CD8-positive, alpha-beta memory T cell (primary cell): ENCODE measurements at regions not wholly inside any gene's neighbourhood (a gene's known extent, or its start where the extent isn't known, plus 50 kb on each side); places are given as distances from the start of the nearest gene placed in this dataset.
"Not testable (repeated sequence)": the region's sequence is repeated elsewhere in the genome, so short reads cannot be mapped to it uniquely, and the experiment has no call there.

Source experiments
- CTCF ChIA-PET: fragments of 350-600 bp; sonication (Branson Sonifier 250); formaldehyde crosslinking; loops from one replicate; lab custom pipeline; 2021; ENCODE audit warnings: antibody characterized with exemption; lab: Charles Lee
- POLR2A ChIA-PET: fragments of 350-600 bp; sonication (Branson Sonifier 250); formaldehyde crosslinking; loops from one replicate; lab custom pipeline; 2021; ENCODE audit warnings: antibody characterized with exemption; lab: Charles Lee
- DNase-seq, 5 donors: peaks; one replicate each; pipeline versions ENCODE4 v3.0.0 to v3.0.0-alpha.2; 2020 to 2022; ENCODE audit warnings: mixed read lengths in 1 of 5
- H3K27ac ChIP-seq: one replicate; pipeline ENCODE4 v1.7.0; 2013; ENCODE audit warnings: low read depth, mild to moderate bottlenecking, low read length, moderate library complexity
- H3K27me3 ChIP-seq: 2 replicates; pipeline ENCODE4 v1.7.0; 2013; ENCODE audit warnings: low read length, mild to moderate bottlenecking; ENCODE audit not compliant: insufficient read depth, poor library complexity, severe bottlenecking
- H3K36me3 ChIP-seq: 2 replicates; pipeline ENCODE4 v1.7.0; 2013; ENCODE audit warnings: mild to moderate bottlenecking, low read length, moderate library complexity; ENCODE audit not compliant: insufficient read depth
- H3K4me1 ChIP-seq: 2 replicates; pipeline ENCODE4 v1.7.0; 2013; ENCODE audit warnings: mild to moderate bottlenecking, low read length, moderate library complexity; ENCODE audit not compliant: insufficient read depth
- H3K4me3 ChIP-seq: 2 replicates; pipeline ENCODE4 v1.7.0; 2013; ENCODE audit warnings: mild to moderate bottlenecking, low read length
- H3K9me3 ChIP-seq: 2 replicates; pipeline ENCODE4 v1.7.0; 2013; ENCODE audit warnings: mild to moderate bottlenecking, low read length
- H3K27ac Mint-ChIP-seq, 8 donors: one replicate each; pipeline ENCODE4 v1.8.0; 2020 to 2021; ENCODE audit warnings: mixed read lengths in 8 of 8, mild to moderate bottlenecking in 6 of 8, inconsistent platforms in 3 of 8, moderate library complexity in 3 of 8
- H3K27me3 Mint-ChIP-seq, 2 donors: one replicate each; pipeline ENCODE4 v1.8.0; 2020 to 2021; ENCODE audit warnings: mixed read lengths in 2 of 2, mild to moderate bottlenecking in 1 of 2, moderate library complexity in 1 of 2
- H3K36me3 Mint-ChIP-seq, 3 donors: one replicate each; pipeline ENCODE4 v1.8.0; 2020 to 2021; ENCODE audit warnings: mixed read lengths in 3 of 3, inconsistent platforms in 1 of 3, mild to moderate bottlenecking in 1 of 3
- H3K4me1 Mint-ChIP-seq, 3 donors: one replicate each; pipeline ENCODE4 v1.8.0; 2020 to 2021; ENCODE audit warnings: mixed read lengths in 3 of 3, inconsistent platforms in 1 of 3, mild to moderate bottlenecking in 1 of 3
- H3K4me3 Mint-ChIP-seq, 7 donors: one replicate each; pipeline ENCODE4 v1.8.0; 2020 to 2021; ENCODE audit warnings: mixed read lengths in 7 of 7, mild to moderate bottlenecking in 6 of 7, moderate library complexity in 4 of 7, inconsistent platforms in 2 of 7
- H3K9me3 Mint-ChIP-seq, 5 donors: one replicate each; pipeline ENCODE4 v1.8.0; 2020 to 2022; ENCODE audit warnings: mixed read lengths in 5 of 5, mild to moderate bottlenecking in 3 of 5, moderate library complexity in 2 of 5, inconsistent platforms in 1 of 5

- H3K27ac ChIP-seq, H3K27ac Mint-ChIP-seq, H3K36me3 ChIP-seq, H3K4me1 ChIP-seq, H3K27me3 ChIP-seq, DNase-seq, H3K4me3 Mint-ChIP-seq, H3K36me3 Mint-ChIP-seq, H3K4me3 ChIP-seq, H3K9me3 ChIP-seq, H3K27me3 Mint-ChIP-seq, POLR2A ChIA-PET, H3K9me3 Mint-ChIP-seq, CTCF ChIA-PET, H3K4me1 Mint-ChIP-seq: not testable (repeated sequence)
Measured at GRCh38 chr13:18702464-18703247, 479.0 kb downstream of the TUBA3C start.

DNA sequence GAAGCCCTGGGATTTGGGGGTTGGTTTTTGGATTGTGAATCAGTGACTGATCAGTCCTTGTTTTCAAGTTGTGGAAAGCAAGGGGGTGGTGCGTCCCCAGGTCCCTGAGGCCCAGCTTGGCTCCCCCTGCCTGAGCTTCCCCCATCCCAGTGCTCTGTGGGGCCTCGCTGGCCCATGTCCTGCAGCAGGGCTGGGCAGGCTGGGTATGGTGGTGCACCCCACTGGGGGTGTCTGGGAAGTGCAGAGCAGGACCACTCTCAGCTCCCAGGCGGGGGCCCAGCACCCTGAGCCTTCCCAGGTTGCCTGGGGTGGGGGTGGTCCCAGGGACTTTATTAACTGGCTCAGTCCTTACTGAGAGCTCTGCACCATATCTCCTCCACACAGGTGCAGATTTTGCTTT lies 483.3 kb downstream of the TUBA3C start:
- CTCF ChIA-PET, H3K9me3 Mint-ChIP-seq: not testable (repeated sequence)

GRCh38 chr13:18697851-18698250 lies 483.8 kb downstream of the TUBA3C start:
- H3K27me3 ChIP-seq, H3K27ac Mint-ChIP-seq, H3K36me3 Mint-ChIP-seq, H3K36me3 ChIP-seq, POLR2A ChIA-PET, H3K4me1 ChIP-seq, CTCF ChIA-PET, H3K4me3 ChIP-seq, H3K4me3 Mint-ChIP-seq, H3K9me3 Mint-ChIP-seq, H3K9me3 ChIP-seq, DNase-seq, H3K4me1 Mint-ChIP-seq, H3K27ac ChIP-seq, H3K27me3 Mint-ChIP-seq: not testable (repeated sequence)

More for the DNA sequence above, 483.3 kb downstream of the TUBA3C start:
- H3K9me3 ChIP-seq, H3K27ac Mint-ChIP-seq, H3K4me3 ChIP-seq, DNase-seq, H3K27me3 ChIP-seq, H3K4me1 ChIP-seq, H3K4me1 Mint-ChIP-seq, H3K27ac ChIP-seq, POLR2A ChIA-PET, H3K36me3 Mint-ChIP-seq, H3K36me3 ChIP-seq, H3K4me3 Mint-ChIP-seq, H3K27me3 Mint-ChIP-seq: not testable (repeated sequence)

GRCh38 chr13:18697221-18697620 lies 484.4 kb downstream of the TUBA3C start:
- H3K27ac Mint-ChIP-seq, POLR2A ChIA-PET, H3K36me3 Mint-ChIP-seq, H3K4me3 Mint-ChIP-seq, H3K36me3 ChIP-seq, H3K4me3 ChIP-seq, H3K9me3 ChIP-seq, H3K9me3 Mint-ChIP-seq, H3K27me3 ChIP-seq, DNase-seq, H3K27ac ChIP-seq, CTCF ChIA-PET, H3K27me3 Mint-ChIP-seq, H3K4me1 ChIP-seq, H3K4me1 Mint-ChIP-seq: not testable (repeated sequence)

- H3K4me3 Mint-ChIP-seq, H3K27ac ChIP-seq, POLR2A ChIA-PET, H3K4me1 Mint-ChIP-seq, DNase-seq, CTCF ChIA-PET, H3K36me3 ChIP-seq, H3K9me3 Mint-ChIP-seq, H3K4me3 ChIP-seq, H3K4me1 ChIP-seq, H3K27ac Mint-ChIP-seq, H3K27me3 Mint-ChIP-seq, H3K36me3 Mint-ChIP-seq, H3K9me3 ChIP-seq, H3K27me3 ChIP-seq: not testable (repeated sequence)
Measured at GRCh38 chr13:18677403-18677802, 504.2 kb downstream of the TUBA3C start.

GRCh38 chr13:18675268-18675667 lies 506.4 kb downstream of the TUBA3C start:
- H3K27me3 ChIP-seq, H3K27me3 Mint-ChIP-seq, H3K4me1 ChIP-seq, H3K27ac ChIP-seq, H3K27ac Mint-ChIP-seq, DNase-seq, H3K4me3 Mint-ChIP-seq, H3K9me3 Mint-ChIP-seq, H3K4me1 Mint-ChIP-seq, H3K36me3 Mint-ChIP-seq, POLR2A ChIA-PET, H3K9me3 ChIP-seq, H3K4me3 ChIP-seq, CTCF ChIA-PET, H3K36me3 ChIP-seq: not testable (repeated sequence)

DNA sequence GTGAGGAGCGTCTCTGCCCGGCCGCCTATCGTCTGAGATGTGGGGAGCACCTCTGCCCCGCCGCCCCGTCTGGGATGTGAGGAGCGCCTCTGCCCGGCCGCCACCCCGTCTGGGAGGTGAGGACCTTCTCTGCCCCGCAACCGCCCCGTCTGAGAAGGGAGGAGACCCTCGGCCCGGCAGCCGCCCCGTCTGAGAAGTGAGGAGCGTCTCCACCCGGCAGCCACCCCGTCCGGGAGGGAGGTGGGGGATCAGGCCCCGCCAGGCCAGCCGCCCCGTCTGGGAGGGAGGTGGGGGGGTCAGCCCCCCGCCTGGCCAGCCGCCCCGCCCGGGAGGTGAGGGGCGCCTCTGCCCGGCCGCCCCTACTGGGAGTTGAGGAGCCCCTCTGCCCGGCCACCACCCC lies 507.8 kb downstream of the TUBA3C start:
- H3K27ac ChIP-seq, H3K4me1 Mint-ChIP-seq, H3K9me3 ChIP-seq: not testable (repeated sequence)

GRCh38 chr13:18666585-18666984 lies 515.0 kb downstream of the TUBA3C start:
- H3K4me1 Mint-ChIP-seq, H3K27me3 Mint-ChIP-seq, H3K4me3 ChIP-seq, POLR2A ChIA-PET, H3K9me3 ChIP-seq, H3K27ac Mint-ChIP-seq, H3K4me3 Mint-ChIP-seq, H3K27ac ChIP-seq, DNase-seq, H3K36me3 ChIP-seq, H3K36me3 Mint-ChIP-seq, H3K4me1 ChIP-seq, H3K9me3 Mint-ChIP-seq, H3K27me3 ChIP-seq, CTCF ChIA-PET: not testable (repeated sequence)

More for the DNA sequence above, 507.8 kb downstream of the TUBA3C start:
- DNase-seq, CTCF ChIA-PET, H3K36me3 ChIP-seq, H3K27me3 ChIP-seq, POLR2A ChIA-PET, H3K4me3 Mint-ChIP-seq, H3K27ac Mint-ChIP-seq, H3K4me1 ChIP-seq, H3K4me3 ChIP-seq, H3K27me3 Mint-ChIP-seq, H3K9me3 Mint-ChIP-seq, H3K36me3 Mint-ChIP-seq: not testable (repeated sequence)

GRCh38 chr13:18665716-18666115 lies 515.9 kb downstream of the TUBA3C start:
- POLR2A ChIA-PET, H3K36me3 ChIP-seq, DNase-seq, H3K9me3 ChIP-seq, H3K4me3 Mint-ChIP-seq, H3K27me3 Mint-ChIP-seq, H3K4me1 ChIP-seq, H3K27ac ChIP-seq, H3K4me3 ChIP-seq, CTCF ChIA-PET, H3K36me3 Mint-ChIP-seq, H3K27ac Mint-ChIP-seq, H3K4me1 Mint-ChIP-seq, H3K27me3 ChIP-seq, H3K9me3 Mint-ChIP-seq: not testable (repeated sequence)
